Lower leg skin (tissue), 4 donors: ENCODE measurements at regions not wholly inside any gene's neighbourhood (a gene's known extent, or its start where the extent isn't known, plus 50 kb on each side); places are given as distances from the start of the nearest gene placed in this dataset.

Source experiments
- DNase-seq, 2 donors: peaks; one replicate each; pipeline ENCODE4 v3.0.0-alpha.2; 2019; ENCODE audit warnings: low spot score in 2 of 2
- H3K4me3 ChIP-seq: fragments of 200-600 bp; sonication (generic); 2 replicates; pipeline ENCODE4 v1.5.1; 2017; ENCODE audit warnings: mild to moderate bottlenecking, low read depth; ENCODE audit not compliant: poor library complexity, severe bottlenecking
- POLR2A ChIP-seq, 2 donors: fragments of 450-650 bp; IDR thresholded peaks; one replicate each; pipeline ENCODE4 v1.6.1; 2016 to 2017; ENCODE audit warnings: antibody characterized with exemption in 2 of 2, mild to moderate bottlenecking in 1 of 2, moderate library complexity in 1 of 2
- WGBS, 2 donors: methylation state at CpG; one replicate each; pipeline ENCODE4 v1.1.5; 2018; 5-methylcytosine and 5-hydroxymethylcytosine counted together
- intact Hi-C: fragments of 100-400 bp; cut with DNase I; formaldehyde crosslinking; loops from one replicate; pipeline ENCODE4 v1.15.0; 2023; ENCODE audit warnings: low total_unique reads
- TF ChIP-seq, protein P1 (sequence below), 3 donors: fragments of 450-650 bp; IDR thresholded peaks; one replicate each; pipeline ENCODE4 v1.5.1; 2016; ENCODE audit warnings: antibody characterized with exemption in 3 of 3, mild to moderate bottlenecking in 3 of 3, moderate library complexity in 2 of 3

DNA sequence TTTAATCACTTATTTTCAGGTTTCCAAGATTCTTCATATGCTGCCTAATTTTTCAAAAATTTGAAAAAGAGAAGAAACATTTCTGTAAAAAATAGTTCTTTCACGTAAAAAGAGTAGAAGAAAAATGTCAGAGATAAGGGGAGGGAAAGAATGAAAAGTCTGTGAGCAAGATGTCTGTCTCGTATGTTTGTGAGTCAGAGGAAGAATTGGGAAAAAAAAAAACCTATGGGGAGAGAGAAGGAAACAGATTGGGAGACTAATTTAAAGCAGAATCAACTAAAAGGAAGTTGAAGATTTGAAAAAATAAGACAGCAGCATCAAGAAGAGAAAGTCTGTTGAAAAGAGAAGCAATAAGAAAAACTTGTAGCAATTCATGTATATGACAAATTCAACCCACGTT is 456.3 kb downstream of the HINT1 start:
- H3K4me3 ChIP-seq, result no peak overlapping the region
- WGBS, 2 donors, result 41 to 53% methylated on average over 3 of the region's 3 CpGs
- no peak for DNase-seq
- no peak for TF ChIP-seq POLR2A (IDR thresholded peaks at IDR 0.05)
- TF ChIP-seq, protein P1, sequence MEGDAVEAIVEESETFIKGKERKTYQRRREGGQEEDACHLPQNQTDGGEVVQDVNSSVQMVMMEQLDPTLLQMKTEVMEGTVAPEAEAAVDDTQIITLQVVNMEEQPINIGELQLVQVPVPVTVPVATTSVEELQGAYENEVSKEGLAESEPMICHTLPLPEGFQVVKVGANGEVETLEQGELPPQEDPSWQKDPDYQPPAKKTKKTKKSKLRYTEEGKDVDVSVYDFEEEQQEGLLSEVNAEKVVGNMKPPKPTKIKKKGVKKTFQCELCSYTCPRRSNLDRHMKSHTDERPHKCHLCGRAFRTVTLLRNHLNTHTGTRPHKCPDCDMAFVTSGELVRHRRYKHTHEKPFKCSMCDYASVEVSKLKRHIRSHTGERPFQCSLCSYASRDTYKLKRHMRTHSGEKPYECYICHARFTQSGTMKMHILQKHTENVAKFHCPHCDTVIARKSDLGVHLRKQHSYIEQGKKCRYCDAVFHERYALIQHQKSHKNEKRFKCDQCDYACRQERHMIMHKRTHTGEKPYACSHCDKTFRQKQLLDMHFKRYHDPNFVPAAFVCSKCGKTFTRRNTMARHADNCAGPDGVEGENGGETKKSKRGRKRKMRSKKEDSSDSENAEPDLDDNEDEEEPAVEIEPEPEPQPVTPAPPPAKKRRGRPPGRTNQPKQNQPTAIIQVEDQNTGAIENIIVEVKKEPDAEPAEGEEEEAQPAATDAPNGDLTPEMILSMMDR (IDR thresholded peaks at IDR 0.05), result no peak
- intact Hi-C loops, result no loop called here

DNA sequence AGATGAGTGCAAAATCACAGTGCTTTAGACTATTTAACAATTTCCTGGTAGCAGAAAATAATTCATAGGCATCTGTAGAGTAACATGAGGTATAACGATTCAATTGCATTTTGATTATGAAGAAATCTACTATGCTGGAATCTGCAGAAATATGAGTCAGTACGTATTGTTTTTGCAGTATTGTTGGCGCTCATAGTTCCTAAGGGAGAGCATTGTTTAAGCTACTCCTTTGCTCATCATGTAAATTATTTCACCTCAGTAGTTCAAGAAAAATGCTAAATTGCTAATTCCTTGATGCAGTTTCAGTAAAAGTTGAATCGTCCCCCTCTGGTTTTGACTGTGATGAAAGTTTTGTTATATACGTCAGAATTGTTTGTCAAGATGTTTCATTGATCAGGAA is 458.4 kb downstream of the HINT1 start:
- DNase-seq, result no peak
- intact Hi-C loops, result no loop called here
- H3K4me3 ChIP-seq, result no peak overlapping the region
- 79 to 83% methylated on average over 5 of the region's 5 CpGs for WGBS, 2 donors
- TF ChIP-seq, protein P1 (IDR thresholded peaks at IDR 0.05), result no peak
- no peak for TF ChIP-seq POLR2A (IDR thresholded peaks at IDR 0.05)

DNA sequence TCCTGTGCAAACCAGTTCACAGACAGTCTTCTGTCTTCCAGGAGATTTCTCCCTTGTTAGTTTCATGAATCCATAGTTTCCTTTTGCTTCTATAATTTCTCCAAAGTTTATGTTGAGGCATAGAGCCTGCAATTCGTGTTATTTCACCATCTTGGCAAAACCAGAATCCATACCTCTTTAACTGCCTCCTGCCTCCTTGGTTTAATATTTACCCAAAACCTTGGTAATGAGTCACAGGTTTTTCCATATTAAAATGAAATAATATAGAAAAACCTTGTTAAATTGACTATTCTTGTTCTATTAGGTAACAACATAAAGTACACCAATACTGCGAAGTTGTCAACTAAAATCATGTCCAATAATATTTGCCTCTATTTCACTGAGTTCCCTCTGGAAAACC is 459.7 kb downstream of the HINT1 start:
- intact Hi-C loops, result no loop called here
- no peak overlapping the region for H3K4me3 ChIP-seq
- WGBS, 2 donors, result 89 to 90% methylated on average over 2 of the region's 2 CpGs
- DNase-seq, result no peak
- TF ChIP-seq, protein P1 (IDR thresholded peaks at IDR 0.05), result no peak
- TF ChIP-seq POLR2A (IDR thresholded peaks at IDR 0.05), result no peak

DNA sequence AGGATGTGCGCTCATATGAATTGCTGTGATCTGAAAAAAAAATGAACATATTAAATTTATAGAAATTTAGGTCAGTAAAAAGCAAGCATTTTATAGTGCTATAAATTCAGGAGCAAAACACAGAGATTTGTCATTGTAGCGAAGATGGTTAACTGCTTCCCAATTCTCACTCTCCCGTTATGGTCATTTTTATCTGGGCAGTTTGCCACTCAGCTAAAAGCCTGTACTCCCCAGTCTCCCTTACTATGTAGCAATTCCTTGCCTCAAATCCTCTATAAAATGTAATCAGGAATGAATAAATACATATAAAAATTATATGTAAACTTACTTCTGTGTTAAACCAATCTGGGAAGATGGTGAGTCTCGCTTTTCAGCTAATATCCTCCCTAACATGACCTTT is 471.5 kb downstream of the HINT1 start:
- DNase-seq, result no peak
- WGBS, 2 donors, result 92 to 94% methylated on average over 4 of the region's 4 CpGs
- no peak overlapping the region for H3K4me3 ChIP-seq
- intact Hi-C loops, result no loop called here
- TF ChIP-seq, protein P1 (IDR thresholded peaks at IDR 0.05), result no peak
- no peak for TF ChIP-seq POLR2A (IDR thresholded peaks at IDR 0.05)

DNA sequence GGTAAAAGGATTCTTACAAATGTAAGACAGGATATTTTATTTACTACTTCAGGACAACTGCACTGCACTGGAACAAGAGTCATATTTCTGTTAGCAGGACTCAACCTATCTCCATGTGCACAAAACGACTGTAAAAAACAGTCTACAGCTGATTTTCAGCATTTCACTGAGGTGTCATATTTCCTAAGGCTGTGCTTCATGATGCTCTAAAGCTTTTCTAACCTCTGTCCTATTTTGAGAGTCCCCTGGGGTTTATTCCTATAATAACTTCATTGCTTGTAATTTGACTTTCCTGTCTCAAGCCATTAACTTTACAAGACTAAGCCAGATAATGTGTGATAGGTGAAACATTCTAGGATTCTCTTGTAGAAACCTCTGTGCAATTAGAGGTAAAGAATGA is 472.3 kb downstream of the HINT1 start:
- no peak for DNase-seq
- intact Hi-C loops, result no loop called here
- TF ChIP-seq POLR2A (IDR thresholded peaks at IDR 0.05), result no peak
- TF ChIP-seq, protein P1 (IDR thresholded peaks at IDR 0.05), result no peak
- no peak overlapping the region for H3K4me3 ChIP-seq
- WGBS, 2 donors, result 11 to 16% methylated on average over 1 of the region's 1 CpG

DNA sequence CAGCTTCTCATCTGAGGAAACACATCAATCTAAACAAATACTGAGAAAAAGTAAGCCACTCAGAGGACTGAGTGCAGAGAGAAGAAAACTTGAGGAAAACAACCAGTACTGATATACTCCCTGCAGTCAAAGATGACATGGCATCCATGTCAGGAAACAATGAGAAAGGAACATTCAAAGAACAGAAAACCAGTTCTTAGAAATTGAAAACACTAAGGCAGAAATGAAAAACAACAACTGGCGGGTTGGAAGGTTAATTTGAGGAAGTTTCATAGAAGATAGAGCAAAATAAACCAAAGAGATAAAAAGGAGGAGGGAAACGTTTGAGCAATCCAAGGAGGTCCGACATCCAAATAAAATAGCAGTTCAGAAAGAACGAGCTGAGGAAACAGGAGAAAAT is 475.2 kb downstream of the HINT1 start:
- no peak overlapping the region for H3K4me3 ChIP-seq
- WGBS, 2 donors, result 60 to 63% methylated on average over 4 of the region's 4 CpGs
- TF ChIP-seq POLR2A (IDR thresholded peaks at IDR 0.05), result no peak
- TF ChIP-seq, protein P1 (IDR thresholded peaks at IDR 0.05), result no peak
- intact Hi-C loops, result no loop called here
- no peak for DNase-seq
